Stimulated activated CD8-positive, alpha-beta memory T cell treated with anti-CD3 and anti-CD28 coated beads, Interleukin-15, amount 100 ng/mL, for 4 hours (primary cell): ENCODE measurements at regions not wholly inside any gene's neighbourhood (a gene's known extent, or its start where the extent isn't known, plus 50 kb on each side); places are given as distances from the start of the nearest gene placed in this dataset.
"Not testable (repeated sequence)": the region's sequence is repeated elsewhere in the genome, so short reads cannot be mapped to it uniquely, and the experiment has no call there.

Experiments
- DNase-seq, 2 donors: peaks; one replicate each; pipeline ENCODE4 v3.0.0-alpha.2; 2020; ENCODE audit warnings: low read depth in 2 of 2

DNA sequence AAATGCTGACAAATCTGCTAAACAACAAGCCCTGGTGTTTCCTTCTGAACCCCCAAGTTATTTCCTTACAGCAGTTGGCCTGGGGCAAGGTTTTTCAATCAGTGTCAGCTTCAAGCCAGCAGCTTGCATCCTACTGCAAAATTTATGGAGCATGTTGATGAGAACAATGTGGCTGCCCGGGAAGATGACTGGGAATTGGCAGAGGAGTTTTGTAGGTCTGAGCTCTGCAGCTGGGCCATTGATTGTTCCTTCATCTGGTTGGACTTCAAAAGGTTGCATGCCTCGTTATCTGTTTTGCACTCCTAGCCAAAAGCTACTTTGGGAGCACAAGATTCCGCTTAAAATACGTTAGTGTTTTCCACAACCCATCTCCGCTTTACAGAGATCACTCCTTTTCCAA is 1030.3 kb upstream of the LCORL start:
- no peak for DNase-seq

DNA sequence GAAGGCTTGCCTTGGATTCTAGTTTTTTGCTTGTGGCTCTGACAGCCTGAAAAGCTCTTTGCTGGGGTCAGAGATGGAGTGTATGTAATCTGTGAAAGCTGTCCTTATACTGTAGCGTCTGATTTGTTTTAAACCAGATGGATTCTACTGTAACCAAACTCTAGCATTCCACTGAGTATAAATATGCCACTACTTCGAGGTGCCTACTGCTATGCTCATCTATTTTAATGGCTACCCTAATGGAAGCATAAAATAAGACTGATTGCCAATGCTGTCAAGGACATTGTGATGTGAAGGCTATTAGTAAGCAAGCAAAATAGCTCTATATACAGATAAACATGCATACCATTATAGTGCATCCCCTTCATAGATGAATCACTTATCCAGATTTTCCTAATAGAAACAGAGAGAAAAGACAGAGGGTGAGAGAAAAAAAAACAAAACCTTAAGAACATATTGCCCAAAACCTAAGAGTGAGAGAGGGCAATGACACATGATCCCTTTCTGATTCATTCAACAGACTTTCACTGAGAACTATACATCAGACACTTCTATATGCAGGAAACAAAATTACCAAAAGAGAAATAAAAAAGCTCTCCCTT is 1025.8 kb upstream of the LCORL start:
- DNase-seq, result no peak

DNA sequence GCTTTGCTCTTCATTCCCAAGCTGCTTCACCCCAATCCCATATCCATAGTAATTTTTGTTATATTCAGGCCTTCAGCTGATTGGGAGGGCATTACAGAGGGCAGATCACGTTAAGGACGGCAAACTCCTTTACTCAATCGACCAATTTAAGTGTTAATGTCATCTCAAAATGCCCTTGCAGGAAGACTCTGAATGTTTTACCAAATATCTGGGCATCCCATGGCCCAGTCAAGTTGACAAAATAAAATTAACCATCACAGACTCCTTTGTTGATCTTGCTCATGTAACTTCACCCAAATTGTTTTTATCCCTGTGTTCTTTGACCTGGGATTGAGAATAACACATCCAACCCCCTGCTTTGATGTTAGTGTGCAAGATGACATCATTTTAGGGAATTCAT is 1018.3 kb upstream of the LCORL start:
- no peak for DNase-seq

DNA sequence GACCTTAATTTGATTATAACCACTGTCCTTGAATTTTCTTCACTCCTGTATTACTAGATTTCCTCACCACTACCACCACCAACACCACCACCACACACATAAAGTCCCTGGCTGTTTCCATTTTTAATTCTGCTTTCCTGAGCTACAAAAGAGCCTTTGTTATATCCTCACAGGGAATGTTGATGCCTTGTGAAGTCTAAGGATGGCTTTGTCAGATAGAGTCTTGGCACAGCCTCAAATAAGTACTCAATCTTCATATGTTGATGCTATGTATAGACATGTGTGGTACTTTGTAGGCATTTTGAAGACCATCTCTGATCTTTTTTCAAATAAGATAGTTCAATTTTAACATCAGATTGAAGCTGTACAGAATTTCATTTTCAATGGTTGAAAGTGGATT is 1016.7 kb upstream of the LCORL start:
- DNase-seq, result no peak

DNA sequence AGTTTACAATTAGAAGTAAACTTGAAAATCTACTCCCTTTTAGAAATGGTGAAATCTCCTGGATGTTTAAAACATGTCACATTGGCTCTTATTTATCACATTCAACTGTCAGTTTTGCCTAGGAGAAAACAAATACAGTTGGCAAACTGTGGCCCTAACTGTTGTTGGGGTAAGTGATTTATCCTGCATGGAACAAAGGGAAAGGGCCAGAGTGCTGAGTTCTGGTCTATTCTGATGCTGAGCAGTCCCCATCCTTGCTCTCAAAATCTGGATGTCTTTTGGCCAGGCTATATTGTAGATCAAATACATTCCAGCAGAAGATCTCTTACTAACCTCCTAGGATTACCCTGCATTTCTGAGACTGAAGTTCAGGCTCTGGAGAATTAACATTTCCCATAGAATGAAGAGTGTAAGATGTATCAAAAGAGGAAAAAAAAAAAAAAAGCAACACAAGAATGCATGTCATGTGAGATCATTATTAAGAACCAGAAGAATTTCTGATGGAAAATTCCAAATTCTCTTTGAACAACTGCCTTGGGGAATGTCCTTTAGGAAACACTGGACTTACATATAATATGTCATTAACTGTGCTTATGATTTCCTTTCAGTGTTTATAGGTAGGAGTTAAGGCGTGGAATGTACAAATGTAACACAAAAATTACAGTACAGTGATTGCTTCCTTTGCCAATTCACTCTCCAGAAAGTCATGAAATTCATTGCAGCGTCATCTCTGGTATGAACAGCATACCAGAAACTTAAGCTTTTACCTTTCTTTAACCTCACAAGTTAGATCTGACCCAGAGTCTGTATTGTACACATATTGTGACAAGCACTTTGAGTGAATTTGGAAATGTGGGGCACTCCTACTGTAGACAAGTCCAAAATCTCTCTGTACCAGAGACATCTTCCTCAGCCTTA is 1012.5 kb upstream of the LCORL start:
- DNase-seq, result no peak

DNA sequence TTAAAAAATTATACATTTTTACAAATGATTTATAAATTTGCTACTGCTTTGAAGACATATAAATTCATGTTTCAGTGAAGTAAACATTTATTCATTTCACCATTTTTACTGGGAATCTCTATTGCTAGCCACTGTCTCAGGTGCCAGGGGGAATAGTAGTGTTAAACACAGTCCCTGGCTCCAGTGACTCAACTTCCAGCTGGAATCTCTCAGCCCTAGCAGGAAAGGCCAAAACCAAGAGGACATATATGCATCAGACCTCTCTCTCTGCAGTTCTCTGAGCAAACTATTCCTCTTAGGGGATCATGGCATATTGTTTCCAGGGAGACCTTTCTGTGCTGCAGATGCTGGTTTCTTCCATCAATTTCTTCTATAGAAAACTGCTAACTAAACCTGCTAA is 1009.0 kb upstream of the LCORL start:
- DNase-seq, result no peak

DNA sequence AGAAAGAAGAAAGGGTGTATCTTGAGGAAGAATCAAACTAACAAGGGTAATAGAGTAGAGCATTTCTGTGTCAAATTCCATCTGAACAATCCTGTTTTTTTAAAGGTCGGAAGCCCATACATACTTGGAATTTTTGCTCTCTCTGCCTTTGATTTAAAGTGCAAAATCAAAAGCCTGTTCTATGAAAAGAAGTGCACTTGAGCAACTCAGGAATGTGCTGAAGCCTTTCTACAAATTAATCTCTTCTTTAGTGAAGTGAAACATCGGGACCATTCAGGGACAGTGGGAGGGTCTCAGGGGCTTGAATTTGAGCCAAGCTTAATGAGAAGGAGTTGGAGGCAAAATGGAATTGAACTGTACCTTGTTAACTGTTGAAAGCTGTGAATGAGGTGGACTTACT is 1008.5 kb upstream of the LCORL start:
- DNase-seq, result no peak

DNA sequence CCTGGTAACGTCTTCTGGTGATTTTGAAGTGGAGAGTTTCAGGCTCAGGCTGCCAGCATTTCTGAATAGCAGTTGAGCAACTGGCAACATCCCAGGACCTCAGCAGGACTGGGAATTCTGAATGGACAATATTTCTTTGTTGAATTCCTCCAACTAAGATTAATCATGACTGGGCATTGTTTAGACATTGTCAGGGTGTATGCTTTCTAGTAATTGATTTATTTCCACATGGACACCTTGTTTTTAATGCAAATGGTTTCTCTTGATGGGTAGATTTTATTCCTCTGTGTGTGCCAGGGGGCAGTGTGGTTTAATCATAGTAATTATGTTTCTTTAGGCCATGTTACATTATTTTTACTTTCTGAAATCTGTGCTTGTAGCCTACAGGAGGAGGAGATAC is 1004.7 kb upstream of the LCORL start:
- no peak for DNase-seq

DNA sequence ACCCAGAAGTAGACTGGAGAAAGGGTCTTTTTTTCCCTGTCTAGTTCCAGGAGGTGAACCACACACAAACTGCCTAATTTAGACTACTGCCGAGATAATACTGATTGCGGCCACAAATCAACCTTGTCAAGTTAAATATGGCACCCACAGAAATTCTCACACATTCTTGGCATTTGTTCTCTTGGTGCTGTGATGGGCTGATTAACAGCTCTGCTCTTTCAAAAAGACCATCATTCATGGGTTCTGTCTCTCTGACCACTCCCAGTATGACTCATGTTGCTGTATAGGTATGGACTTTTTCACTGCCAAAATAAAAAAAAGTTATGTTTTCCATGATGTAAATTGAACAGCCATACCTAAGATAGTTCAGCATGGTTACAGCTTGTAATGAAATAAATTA is 1003.5 kb upstream of the LCORL start:
- no peak for DNase-seq

DNA sequence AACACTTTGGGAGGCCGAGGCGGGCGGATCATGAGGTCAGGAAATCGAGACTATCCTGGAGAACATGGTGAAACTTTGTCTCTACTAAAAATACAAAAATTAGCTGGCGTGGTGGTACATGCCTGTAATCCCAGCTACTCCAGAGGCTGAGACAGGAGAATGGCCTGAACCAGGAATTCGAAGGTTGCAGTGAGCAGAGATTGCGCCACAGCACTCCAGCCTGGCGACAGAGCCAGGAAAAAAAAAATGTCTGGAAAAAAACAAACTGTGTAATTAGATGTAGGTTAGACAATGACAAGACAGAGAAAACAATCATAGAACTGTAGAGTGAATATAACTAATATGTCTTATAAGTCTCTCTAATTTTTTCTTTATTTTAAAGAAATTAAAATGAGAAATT is 1002.5 kb upstream of the LCORL start:
- no peak for DNase-seq

DNA sequence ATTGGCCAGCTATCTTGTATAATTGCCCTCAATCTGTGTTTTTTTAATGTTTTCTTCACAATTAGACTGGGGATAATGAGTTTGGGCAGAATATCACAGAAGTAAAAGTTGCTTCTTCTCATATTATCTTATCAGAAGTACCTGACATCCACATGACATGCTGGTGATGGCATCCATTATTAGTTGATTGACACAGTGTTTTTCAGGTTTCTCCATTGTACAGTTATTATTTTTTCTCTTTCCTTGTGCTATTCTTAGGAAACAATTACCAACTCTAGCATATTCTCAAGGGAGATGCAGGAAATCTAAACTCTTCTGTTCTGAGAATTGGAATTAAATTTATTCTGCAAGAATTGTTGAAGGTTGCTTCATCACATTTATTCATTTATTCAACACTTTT is 1000.1 kb upstream of the LCORL start:
- no peak for DNase-seq

DNA sequence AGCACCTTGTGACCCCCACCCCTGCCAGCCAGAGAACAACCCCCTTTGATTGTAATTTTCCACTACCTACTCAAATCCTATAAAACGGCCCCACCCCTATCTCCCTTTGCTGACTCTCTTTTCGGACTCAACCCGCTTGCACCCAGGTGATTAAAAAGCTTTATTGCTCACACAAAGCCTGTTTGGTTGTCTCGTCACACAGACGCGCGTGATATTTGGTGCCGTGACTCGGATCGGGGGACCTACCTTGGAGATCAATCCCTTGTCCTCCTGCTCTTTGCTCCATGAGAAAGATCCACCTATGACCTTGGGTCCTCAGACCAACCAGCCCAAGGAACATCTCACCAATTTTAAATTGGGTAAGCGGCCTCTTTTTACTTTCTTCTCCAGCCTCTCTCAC is 995.0 kb upstream of the LCORL start:
- DNase-seq, result not testable (repeated sequence)

DNA sequence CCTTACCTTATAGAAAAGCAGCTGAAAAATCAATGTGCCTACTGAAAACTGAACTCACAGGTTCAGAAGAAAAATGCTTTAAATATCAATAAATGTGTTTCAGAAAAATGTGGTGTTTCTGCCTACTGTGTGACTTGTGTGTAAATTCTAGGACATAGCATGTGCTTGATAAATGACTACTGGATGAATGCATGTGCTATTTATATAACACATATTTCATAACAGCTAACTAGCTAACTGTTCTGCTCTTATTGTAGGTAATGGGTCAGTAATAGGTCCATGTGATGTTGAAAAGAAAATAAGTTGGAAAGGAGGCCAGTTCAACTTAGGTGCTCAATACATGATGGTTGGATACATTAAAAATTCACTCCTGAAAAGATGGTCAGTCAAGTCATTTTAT is 993.0 kb upstream of the LCORL start:
- DNase-seq, result no peak

DNA sequence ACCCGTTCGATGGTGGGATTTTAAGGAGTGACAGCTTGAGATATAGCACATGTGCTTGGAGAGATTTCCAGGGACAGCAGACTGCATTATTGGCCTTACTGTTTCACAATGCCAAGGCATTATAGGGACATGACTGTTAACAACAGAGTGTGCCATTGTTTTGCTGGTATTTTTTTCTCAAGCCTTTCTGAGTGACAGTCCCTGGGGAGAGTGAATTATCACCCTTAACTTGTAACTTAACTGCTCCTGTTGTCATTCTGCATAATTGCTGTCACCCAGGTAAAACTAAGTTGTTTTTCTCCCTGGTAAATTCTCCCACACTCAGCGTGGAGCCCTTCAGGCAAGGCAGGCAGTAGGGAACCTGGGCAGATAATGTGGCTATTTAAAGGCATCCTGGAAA is 989.2 kb upstream of the LCORL start:
- no peak for DNase-seq

DNA sequence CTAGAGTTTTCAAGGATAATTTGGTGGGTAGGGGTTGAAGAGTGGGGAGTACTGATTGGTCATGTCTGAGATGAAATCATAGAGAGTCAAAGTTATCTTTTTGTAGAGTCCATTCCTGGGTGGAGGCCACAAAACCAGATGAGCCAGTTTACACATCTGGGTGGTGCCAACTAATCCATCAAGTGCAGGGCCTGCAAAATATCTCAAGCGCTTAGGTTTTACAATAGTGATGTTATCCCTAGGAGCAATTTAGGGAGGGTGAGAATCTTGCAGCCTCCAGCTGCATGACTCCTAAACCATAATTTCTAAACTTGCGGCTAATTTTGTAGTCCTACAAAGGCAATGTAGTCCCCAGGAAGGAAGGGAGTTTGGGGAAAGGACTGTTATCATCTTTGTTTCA is 988.3 kb upstream of the LCORL start:
- no peak for DNase-seq

DNA sequence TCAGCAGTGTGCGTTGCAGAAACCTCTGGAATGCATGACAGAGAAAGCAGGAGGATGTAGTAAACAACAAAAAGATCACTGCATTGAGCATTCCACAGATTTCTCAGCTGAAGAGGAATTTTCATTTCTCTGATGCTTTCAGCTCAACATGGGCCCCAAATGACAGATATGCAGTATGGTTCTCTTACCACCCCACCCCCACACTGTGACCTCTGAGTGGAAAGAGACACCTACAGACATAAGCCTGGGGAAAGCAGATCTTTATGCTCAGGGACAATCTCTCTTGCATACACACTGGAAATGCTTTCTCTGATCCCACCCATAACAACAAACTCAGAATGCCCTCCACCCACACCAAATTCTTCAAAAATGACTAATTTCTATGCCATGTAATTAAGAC is 983.7 kb upstream of the LCORL start:
- no peak for DNase-seq

DNA sequence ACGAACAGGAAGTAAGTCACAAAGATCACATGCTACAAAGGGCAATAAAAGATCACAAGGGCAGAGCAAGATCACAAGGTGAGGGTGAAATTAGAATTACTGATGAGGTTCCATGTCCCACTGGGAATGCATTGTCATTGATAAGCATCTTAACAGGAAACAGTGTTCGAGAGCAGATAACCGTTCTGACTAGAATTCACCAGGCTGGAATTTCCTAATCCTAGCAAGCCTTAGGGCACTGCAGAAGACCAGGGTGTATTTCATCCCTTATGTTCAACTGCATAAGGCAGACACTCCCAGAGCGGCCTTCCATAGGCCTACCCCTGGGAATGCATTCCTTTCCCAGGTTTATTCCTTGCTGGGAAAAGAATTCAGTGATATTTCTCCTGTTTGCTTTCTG is 980.6 kb upstream of the LCORL start:
- DNase-seq, result no peak

DNA sequence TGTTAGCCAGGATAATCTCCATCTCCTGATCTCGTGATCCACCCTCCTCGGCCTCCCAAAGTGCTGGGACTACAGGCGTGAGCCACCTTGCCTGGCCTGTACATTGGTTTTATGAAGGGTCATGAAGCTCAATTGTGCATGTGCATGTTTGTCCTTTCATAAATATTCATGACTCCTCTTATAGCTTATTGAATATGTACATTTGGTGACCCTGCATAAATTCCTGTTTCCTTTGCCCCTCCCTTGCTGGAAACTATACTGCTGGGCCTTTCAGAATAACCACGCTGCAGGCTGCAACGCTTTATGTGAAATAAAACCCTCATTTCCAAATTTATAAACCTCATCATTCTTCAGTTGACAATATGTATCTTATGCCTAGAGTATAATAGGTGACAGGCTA is 978.0 kb upstream of the LCORL start:
- DNase-seq, result no peak

DNA sequence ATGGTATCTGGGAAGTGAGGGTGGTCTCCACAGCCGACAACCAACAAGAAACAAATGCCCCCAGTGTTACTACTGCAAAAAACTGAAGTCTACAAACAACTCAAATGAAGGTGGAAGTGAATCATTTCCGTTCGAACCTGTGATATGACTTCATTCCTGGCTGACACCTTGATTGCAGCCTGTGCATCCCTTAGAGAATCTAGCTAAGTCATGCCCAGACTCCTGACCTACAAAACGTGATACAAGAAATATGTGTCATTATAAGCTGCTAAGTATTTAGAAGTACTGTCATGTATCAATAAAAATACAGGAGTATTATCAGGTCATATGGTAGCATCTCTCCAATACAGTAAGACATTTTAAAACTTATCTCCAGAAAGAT is 959.7 kb upstream of the LCORL start:
- DNase-seq, result no peak

DNA sequence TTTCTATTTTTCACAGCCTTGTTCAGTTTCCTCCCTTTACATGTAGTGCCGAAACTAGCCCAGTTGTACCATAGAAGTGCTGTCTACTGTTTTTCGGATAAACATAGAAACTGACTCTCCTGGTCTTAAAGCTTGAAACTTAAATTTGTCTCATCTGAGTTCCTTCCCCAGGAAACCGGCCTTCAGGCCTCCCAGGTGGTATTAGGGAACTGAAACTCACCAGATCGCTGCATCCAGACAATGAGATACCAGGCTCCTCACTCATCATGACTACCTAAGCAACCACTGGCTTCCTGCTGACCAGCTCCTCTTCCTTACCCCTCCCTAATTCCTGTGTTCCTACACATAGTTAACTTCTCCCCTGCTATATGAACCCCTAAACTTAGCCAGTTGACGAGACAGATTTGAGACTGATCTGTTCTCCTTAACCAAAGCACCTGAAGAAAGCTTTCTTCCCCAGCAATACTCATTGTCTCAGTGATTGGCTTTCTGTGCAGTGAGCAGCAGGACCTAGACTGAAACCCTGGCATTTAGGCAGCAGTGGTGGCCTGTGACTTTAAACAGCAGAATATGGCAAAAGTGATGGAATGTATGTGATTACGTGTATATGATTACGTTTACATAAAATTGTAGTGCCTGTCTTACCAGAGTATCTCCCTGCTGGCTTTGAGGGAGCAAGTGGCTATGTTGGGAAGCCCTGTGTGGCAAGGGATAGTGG is 959.1 kb upstream of the LCORL start:
- DNase-seq, result no peak

DNA sequence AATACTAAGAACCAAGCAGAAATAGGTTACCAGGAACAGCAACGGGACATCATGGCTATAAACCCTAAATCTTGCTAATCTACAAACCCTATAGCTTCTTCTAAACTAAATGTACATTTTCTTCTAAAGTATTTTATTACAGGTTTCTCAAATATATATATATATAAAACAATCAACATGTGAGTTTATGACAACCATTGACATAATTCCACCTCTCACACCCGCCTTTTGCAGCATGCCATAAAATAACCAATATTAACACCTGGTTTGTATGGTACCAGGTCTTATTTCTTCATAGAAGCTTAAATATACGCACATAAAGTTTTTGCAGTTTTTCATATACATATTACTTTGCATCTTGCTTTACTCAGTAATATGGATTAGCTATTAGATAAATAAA is 955.3 kb upstream of the LCORL start:
- no peak for DNase-seq

DNA sequence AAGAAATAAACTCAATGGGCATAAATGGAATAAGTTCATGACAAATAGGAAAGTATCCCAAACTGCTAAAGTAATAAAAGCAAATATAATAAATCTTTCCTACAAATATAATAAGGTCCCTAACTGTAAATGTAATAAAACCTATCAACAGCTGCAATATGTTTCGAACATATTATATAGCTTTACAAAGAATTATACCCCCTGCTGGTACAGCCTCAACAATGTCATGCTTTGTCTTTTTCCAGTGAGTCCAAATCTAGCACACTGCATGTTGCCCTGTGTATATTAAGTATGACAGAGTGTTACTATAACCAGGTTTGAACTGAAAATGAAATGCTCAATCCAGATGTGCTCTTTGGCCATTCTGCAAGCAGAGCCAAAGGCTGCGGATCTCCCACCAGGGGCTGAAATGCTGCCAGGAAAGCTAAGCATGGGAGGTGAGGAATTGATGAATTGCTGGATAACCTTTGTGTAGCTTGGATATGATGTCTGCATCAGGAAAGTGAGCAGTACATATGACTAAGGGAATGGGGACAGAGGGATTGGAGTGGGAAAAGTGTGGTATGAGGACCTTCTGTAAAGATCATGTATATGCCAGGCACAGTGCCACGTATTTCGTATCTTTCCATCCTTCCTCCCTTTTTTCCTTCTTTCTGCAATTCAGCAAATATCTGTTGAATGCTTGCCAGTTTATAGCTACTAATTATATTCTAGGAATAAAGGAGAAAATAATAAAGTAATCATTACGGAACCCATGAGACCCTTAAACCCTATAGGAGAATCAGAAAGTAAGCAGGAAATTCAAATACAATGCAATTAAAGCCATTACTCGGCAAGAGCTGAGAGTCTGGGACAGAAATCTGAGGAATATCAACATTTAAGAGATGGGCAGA is 954.6 kb upstream of the LCORL start:
- no peak for DNase-seq
